ENCODE measurements at regions not wholly inside any gene's neighbourhood (a gene's known extent, or its start where the extent isn't known, plus 50 kb on each side); places are given as distances from the start of the nearest gene placed in this dataset.

GRCh38 chr6:164243949-164244348, 829.4 kb downstream of the QKI start:
- TF ChIP-seq, protein P1, sequence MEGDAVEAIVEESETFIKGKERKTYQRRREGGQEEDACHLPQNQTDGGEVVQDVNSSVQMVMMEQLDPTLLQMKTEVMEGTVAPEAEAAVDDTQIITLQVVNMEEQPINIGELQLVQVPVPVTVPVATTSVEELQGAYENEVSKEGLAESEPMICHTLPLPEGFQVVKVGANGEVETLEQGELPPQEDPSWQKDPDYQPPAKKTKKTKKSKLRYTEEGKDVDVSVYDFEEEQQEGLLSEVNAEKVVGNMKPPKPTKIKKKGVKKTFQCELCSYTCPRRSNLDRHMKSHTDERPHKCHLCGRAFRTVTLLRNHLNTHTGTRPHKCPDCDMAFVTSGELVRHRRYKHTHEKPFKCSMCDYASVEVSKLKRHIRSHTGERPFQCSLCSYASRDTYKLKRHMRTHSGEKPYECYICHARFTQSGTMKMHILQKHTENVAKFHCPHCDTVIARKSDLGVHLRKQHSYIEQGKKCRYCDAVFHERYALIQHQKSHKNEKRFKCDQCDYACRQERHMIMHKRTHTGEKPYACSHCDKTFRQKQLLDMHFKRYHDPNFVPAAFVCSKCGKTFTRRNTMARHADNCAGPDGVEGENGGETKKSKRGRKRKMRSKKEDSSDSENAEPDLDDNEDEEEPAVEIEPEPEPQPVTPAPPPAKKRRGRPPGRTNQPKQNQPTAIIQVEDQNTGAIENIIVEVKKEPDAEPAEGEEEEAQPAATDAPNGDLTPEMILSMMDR (IDR thresholded peaks at IDR 0.05 in 2 of 3, conservative IDR thresholded peaks at IDR 0.05 in 1 of 3; ENCODE audit: borderline replicate concordance in 1 of 3, insufficient read depth in 1 of 3, low read depth in 2 of 3, low read length in 2 of 3): no peak
- TF ChIP-seq EZH2 (IDR thresholded peaks at IDR 0.05): no peak
- no peak for TF ChIP-seq POLR2A (IDR thresholded peaks at IDR 0.05; ENCODE audit: borderline replicate concordance, extremely low read depth, insufficient read depth, insufficient read length)
- TF ChIP-seq ZNF274 (IDR thresholded peaks at IDR 0.05; ENCODE audit: low read depth, low read length): no peak
- TF ChIP-seq YY1 (IDR thresholded peaks at IDR 0.05; ENCODE audit: extremely low read depth, insufficient replicate concordance, low read depth, low read length): no peak
- no peak for TF ChIP-seq SP1 (IDR thresholded peaks at IDR 0.05; ENCODE audit: low read depth)
- TF ChIP-seq REST (IDR thresholded peaks at IDR 0.05; ENCODE audit: low read depth): no peak
- TF ChIP-seq, protein P2, sequence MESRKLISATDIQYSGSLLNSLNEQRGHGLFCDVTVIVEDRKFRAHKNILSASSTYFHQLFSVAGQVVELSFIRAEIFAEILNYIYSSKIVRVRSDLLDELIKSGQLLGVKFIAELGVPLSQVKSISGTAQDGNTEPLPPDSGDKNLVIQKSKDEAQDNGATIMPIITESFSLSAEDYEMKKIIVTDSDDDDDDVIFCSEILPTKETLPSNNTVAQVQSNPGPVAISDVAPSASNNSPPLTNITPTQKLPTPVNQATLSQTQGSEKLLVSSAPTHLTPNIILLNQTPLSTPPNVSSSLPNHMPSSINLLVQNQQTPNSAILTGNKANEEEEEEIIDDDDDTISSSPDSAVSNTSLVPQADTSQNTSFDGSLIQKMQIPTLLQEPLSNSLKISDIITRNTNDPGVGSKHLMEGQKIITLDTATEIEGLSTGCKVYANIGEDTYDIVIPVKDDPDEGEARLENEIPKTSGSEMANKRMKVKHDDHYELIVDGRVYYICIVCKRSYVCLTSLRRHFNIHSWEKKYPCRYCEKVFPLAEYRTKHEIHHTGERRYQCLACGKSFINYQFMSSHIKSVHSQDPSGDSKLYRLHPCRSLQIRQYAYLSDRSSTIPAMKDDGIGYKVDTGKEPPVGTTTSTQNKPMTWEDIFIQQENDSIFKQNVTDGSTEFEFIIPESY (IDR thresholded peaks at IDR 0.05; ENCODE audit: extremely low read depth, insufficient replicate concordance, low read length): no peak
- TF ChIP-seq ELF1 (IDR thresholded peaks at IDR 0.05; ENCODE audit: borderline replicate concordance, low read depth): no peak
- no peak for TF ChIP-seq CEBPB (IDR thresholded peaks at IDR 0.05; ENCODE audit: low read depth)
- TF ChIP-seq, protein P3, sequence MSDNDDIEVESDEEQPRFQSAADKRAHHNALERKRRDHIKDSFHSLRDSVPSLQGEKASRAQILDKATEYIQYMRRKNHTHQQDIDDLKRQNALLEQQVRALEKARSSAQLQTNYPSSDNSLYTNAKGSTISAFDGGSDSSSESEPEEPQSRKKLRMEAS (IDR thresholded peaks at IDR 0.05): no peak
